CD4-positive, alpha-beta memory T cell (primary cell): ENCODE measurements at regions not wholly inside any gene's neighbourhood (a gene's known extent, or its start where the extent isn't known, plus 50 kb on each side); places are given as distances from the start of the nearest gene placed in this dataset.

ENCODE experiments used
- CTCF ChIA-PET: fragments of 350-600 bp; sonication (Branson Sonifier 250); formaldehyde crosslinking; loops from one replicate; lab custom pipeline; 2021; ENCODE audit warnings: inconsistent platforms; ENCODE audit not compliant: partially characterized antibody; lab: Charles Lee
- POLR2A ChIA-PET: fragments of 350-600 bp; sonication (Branson Sonifier 250); formaldehyde crosslinking; loops from one replicate; lab custom pipeline; 2021; ENCODE audit not compliant: partially characterized antibody; lab: Charles Lee
- DNase-seq, 5 donors: peaks; one replicate each; pipeline versions ENCODE4 v3.0.0 to v3.0.0-alpha.2; 2020 to 2022; ENCODE audit warnings: mixed read lengths in 1 of 5
- H3K27ac ChIP-seq: one replicate; pipeline ENCODE4 v1.7.0; 2013; ENCODE audit warnings: low read depth, low read length
- H3K27me3 ChIP-seq: 2 replicates; pipeline ENCODE4 v1.7.0; 2013; ENCODE audit warnings: mild to moderate bottlenecking, low read length, moderate library complexity; ENCODE audit not compliant: insufficient read depth
- H3K36me3 ChIP-seq: 2 replicates; pipeline ENCODE4 v1.7.0; 2013; ENCODE audit warnings: mild to moderate bottlenecking, low read length, moderate library complexity; ENCODE audit not compliant: insufficient read depth
- H3K4me1 ChIP-seq: 2 replicates; pipeline ENCODE4 v1.7.0; 2013; ENCODE audit warnings: mild to moderate bottlenecking, low read length, moderate library complexity; ENCODE audit not compliant: insufficient read depth
- H3K4me3 ChIP-seq, 2 donors: one replicate each; pipeline ENCODE4 v1.7.0; 2013; ENCODE audit warnings: low read length in 2 of 2, mild to moderate bottlenecking in 1 of 2
- H3K9me3 ChIP-seq, 2 donors: one replicate each; pipeline ENCODE4 v1.7.0; 2013; ENCODE audit warnings: low read length in 2 of 2, control low read depth in 1 of 2; ENCODE audit not compliant: control insufficient read depth in 1 of 2
- H3K27ac Mint-ChIP-seq, 7 donors: one replicate each; pipeline ENCODE4 v1.8.0; 2020 to 2021; ENCODE audit warnings: mixed read lengths in 7 of 7, mild to moderate bottlenecking in 6 of 7, inconsistent platforms in 3 of 7, moderate library complexity in 3 of 7
- H3K27me3 Mint-ChIP-seq, 2 donors: one replicate each; pipeline ENCODE4 v1.8.0; 2020 to 2021; ENCODE audit warnings: mixed read lengths in 2 of 2
- H3K36me3 Mint-ChIP-seq, 2 donors: one replicate each; pipeline ENCODE4 v1.8.0; 2020 to 2021; ENCODE audit warnings: mixed read lengths in 2 of 2, inconsistent platforms in 1 of 2, mild to moderate bottlenecking in 1 of 2
- H3K4me1 Mint-ChIP-seq, 4 donors: one replicate each; pipeline ENCODE4 v1.8.0; 2020 to 2021; ENCODE audit warnings: mixed read lengths in 4 of 4, mild to moderate bottlenecking in 1 of 4
- H3K4me3 Mint-ChIP-seq, 8 donors: one replicate each; pipeline ENCODE4 v1.8.0; 2020 to 2021; ENCODE audit warnings: mixed read lengths in 8 of 8, mild to moderate bottlenecking in 7 of 8, moderate library complexity in 6 of 8, inconsistent platforms in 3 of 8
- H3K9me3 Mint-ChIP-seq, 8 donors: one replicate each; pipeline ENCODE4 v1.8.0; 2020 to 2021; ENCODE audit warnings: mixed read lengths in 8 of 8, mild to moderate bottlenecking in 5 of 8, inconsistent platforms in 3 of 8, moderate library complexity in 1 of 8
- intact Hi-C: fragments of 100-400 bp; cut with micrococcal nuclease; formaldehyde crosslinking; loops from one replicate; pipeline ENCODE4 v1.15.1; 2023

- Histone ChIP-seq H3K9me3 (no peaks in the 10 kb centered on the region), H3K4me1 (no peaks in the 10 kb centered on the region), H3K27me3 (no peaks in the 10 kb centered on the region), H3K27ac (no peak overlapping the region), H3K4me3 (no peak overlapping the region), H3K36me3 (no peaks in the 10 kb centered on the region)
- H3K9me3 Mint-ChIP-seq, result peaks cover 0 to 7% (median 2%) of the 10 kb centered on the region in 8 donors
- H3K27ac Mint-ChIP-seq, result no peak overlapping the region
- ChIA-PET POLR2A (no interaction called here), CTCF (no interaction called here)
- no peak for DNase-seq
- intact Hi-C loops, result no loop called here
- no peaks in the 10 kb centered on the region for H3K27me3 Mint-ChIP-seq
- H3K36me3 Mint-ChIP-seq, result no peaks in the 10 kb centered on the region
- H3K4me1 Mint-ChIP-seq, result no peaks in the 10 kb centered on the region
- no peak overlapping the region for H3K4me3 Mint-ChIP-seq
Measured at GRCh38 chr1:238991765-238992495, 394.4 kb upstream of the CHRM3 start.

DNA sequence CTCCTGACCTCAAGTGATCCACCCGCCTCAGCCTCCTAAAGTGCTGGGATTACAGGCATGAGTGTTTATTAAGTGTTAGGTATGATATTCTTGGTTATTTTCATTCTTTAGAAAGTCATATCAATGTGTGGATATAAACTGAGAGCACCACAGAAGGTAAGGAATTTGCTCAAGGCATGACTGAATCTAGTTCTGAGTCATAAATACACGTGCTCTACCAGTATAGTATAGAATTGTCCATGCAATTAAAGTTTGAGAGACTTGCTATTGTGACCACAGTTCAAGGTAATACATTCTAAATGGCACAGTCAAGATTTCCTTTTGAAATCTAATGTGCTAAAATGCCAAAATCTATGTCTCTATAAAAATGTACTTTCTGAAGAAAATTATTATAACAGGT is 401.1 kb upstream of the CHRM3 start:
- Histone ChIP-seq H3K36me3 (no peaks in the 10 kb centered on the region), H3K4me3 (no peak overlapping the region), H3K27me3 (no peaks in the 10 kb centered on the region), H3K4me1 (no peaks in the 10 kb centered on the region), H3K9me3 (no peaks in the 10 kb centered on the region), H3K27ac (no peak overlapping the region)
- no peak for DNase-seq
- Mint-ChIP-seq H3K27ac (no peak overlapping the region), H3K27me3 (no peaks in the 10 kb centered on the region), H3K4me3 (no peak overlapping the region), H3K36me3 (no peaks in the 10 kb centered on the region), H3K4me1 (no peaks in the 10 kb centered on the region), H3K9me3 (peaks cover 0 to 9% (median 3%) of the 10 kb centered on the region in 8 donors)
- CTCF ChIA-PET, result no interaction called here
- intact Hi-C loops, result no loop called here
- POLR2A ChIA-PET, result no interaction called here

GRCh38 chr1:238982736-238983135 is 403.6 kb upstream of the CHRM3 start:
- H3K9me3 ChIP-seq, result no peaks in the 10 kb centered on the region
- H3K27ac ChIP-seq, result no peak overlapping the region
- Mint-ChIP-seq H3K4me3 (no peak overlapping the region), H3K36me3 (no peaks in the 10 kb centered on the region), H3K27me3 (no peaks in the 10 kb centered on the region), H3K27ac (no peak overlapping the region), H3K4me1 (no peaks in the 10 kb centered on the region), H3K9me3 (peaks cover 0 to 10% (median 3%) of the 10 kb centered on the region in 8 donors)
- POLR2A ChIA-PET, result no interaction called here
- H3K4me1 ChIP-seq, result no peaks in the 10 kb centered on the region
- intact Hi-C loops, result no loop called here
- H3K4me3 ChIP-seq, result no peak overlapping the region
- H3K27me3 ChIP-seq, result no peaks in the 10 kb centered on the region
- DNase-seq, result no peak
- no peaks in the 10 kb centered on the region for H3K36me3 ChIP-seq
- CTCF ChIA-PET, result no interaction called here

DNA sequence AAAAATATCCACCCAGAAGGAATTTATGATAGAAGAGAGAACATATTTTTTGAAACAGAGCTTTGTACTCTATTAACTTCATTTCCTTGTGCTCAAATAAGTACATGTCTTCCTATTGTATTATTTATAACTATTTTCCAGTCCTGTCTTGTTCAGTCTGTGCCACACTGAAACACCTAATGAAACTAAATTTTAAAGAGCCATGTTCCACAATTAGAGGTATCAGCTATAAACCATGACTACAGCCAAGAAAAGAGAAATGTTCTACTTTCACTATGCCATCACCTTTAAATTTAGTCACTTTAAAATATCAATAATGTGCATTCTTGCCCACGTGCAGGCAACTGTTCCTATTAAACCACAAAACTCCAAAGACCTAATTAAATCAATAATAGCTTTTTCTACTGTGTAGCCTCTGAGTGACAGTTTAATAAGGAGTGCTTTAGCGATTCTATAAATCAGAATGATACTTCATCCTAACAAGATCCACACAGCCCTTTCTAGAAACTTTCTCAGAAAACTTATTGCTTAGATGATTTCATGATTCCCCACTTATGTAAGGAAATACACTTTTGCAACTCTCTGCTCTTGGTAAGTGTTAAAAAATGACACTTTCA is 404.9 kb upstream of the CHRM3 start:
- no peaks in the 10 kb centered on the region for H3K9me3 ChIP-seq
- no peak overlapping the region for H3K4me3 ChIP-seq
- POLR2A ChIA-PET, result no interaction called here
- H3K4me1 Mint-ChIP-seq, result no peaks in the 10 kb centered on the region
- H3K27me3 ChIP-seq, result no peaks in the 10 kb centered on the region
- no peak overlapping the region for H3K4me3 Mint-ChIP-seq
- H3K9me3 Mint-ChIP-seq, result peaks cover 0 to 10% (median 3%) of the 10 kb centered on the region in 8 donors
- no peak for DNase-seq
- CTCF ChIA-PET, result no interaction called here
- H3K27ac Mint-ChIP-seq, result no peak overlapping the region
- no peaks in the 10 kb centered on the region for H3K4me1 ChIP-seq
- no peaks in the 10 kb centered on the region for H3K36me3 Mint-ChIP-seq
- no peaks in the 10 kb centered on the region for H3K27me3 Mint-ChIP-seq
- intact Hi-C loops, result no loop called here
- H3K27ac ChIP-seq, result no peak overlapping the region
- H3K36me3 ChIP-seq, result no peaks in the 10 kb centered on the region

GRCh38 chr1:238980053-238980452 is 406.3 kb upstream of the CHRM3 start:
- no peaks in the 10 kb centered on the region for H3K4me1 Mint-ChIP-seq
- no peaks in the 10 kb centered on the region for H3K36me3 Mint-ChIP-seq
- POLR2A ChIA-PET, result no interaction called here
- Histone ChIP-seq H3K27me3 (no peaks in the 10 kb centered on the region), H3K4me1 (no peaks in the 10 kb centered on the region), H3K27ac (no peak overlapping the region), H3K9me3 (no peaks in the 10 kb centered on the region), H3K4me3 (no peak overlapping the region), H3K36me3 (no peaks in the 10 kb centered on the region)
- H3K27me3 Mint-ChIP-seq, result no peaks in the 10 kb centered on the region
- no peak overlapping the region for H3K4me3 Mint-ChIP-seq
- H3K9me3 Mint-ChIP-seq, result peaks cover 0 to 13% (median 4%) of the 10 kb centered on the region in 8 donors
- no peak for DNase-seq
- no peak overlapping the region for H3K27ac Mint-ChIP-seq
- intact Hi-C loops, result no loop called here
- CTCF ChIA-PET, result no interaction called here

DNA sequence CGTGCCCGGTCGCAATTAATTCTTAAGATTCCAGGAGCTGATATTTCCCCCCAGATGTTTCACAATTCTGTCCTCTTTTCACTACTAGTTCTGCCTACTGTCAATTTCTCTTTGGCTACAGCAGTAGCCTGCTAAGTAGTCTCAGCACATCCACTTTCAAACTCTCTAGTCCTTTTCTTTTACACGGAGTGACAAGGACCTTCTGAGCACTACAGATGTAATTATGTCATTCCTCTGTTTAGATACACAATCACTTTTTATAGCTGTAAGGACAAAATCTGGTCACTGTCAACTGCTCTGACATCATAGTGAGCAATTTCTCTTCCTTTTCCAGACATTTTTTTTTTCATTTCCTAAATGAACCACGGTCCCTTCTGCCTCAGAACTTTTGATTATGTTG is 421.7 kb upstream of the CHRM3 start:
- Mint-ChIP-seq H3K4me1 (no peaks in the 10 kb centered on the region), H3K9me3 (peaks cover 0 to 13% (median 10%) of the 10 kb centered on the region in 8 donors), H3K27me3 (no peaks in the 10 kb centered on the region), H3K36me3 (no peaks in the 10 kb centered on the region), H3K4me3 (no peak overlapping the region), H3K27ac (no peak overlapping the region)
- Histone ChIP-seq H3K4me3 (no peak overlapping the region), H3K9me3 (no peaks in the 10 kb centered on the region), H3K27me3 (no peaks in the 10 kb centered on the region), H3K4me1 (no peaks in the 10 kb centered on the region), H3K27ac (no peak overlapping the region), H3K36me3 (no peaks in the 10 kb centered on the region)
- CTCF ChIA-PET, result no interaction called here
- intact Hi-C loops, result no loop called here
- DNase-seq, result no peak
- POLR2A ChIA-PET, result no interaction called here

GRCh38 chr1:238962941-238963340 is 423.4 kb upstream of the CHRM3 start:
- Mint-ChIP-seq H3K9me3 (peaks cover 0 to 13% (median 10%) of the 10 kb centered on the region in 8 donors), H3K27ac (no peak overlapping the region), H3K4me1 (no peaks in the 10 kb centered on the region), H3K27me3 (no peaks in the 10 kb centered on the region), H3K36me3 (no peaks in the 10 kb centered on the region), H3K4me3 (no peak overlapping the region)
- DNase-seq, result no peak
- H3K27ac ChIP-seq, result no peak overlapping the region
- no peak overlapping the region for H3K4me3 ChIP-seq
- H3K4me1 ChIP-seq, result no peaks in the 10 kb centered on the region
- H3K36me3 ChIP-seq, result no peaks in the 10 kb centered on the region
- no peaks in the 10 kb centered on the region for H3K27me3 ChIP-seq
- intact Hi-C loops, result no loop called here
- H3K9me3 ChIP-seq, result no peaks in the 10 kb centered on the region
- ChIA-PET CTCF (no interaction called here), POLR2A (no interaction called here)
